HepG2 (cell line): ENCODE measurements at regions not wholly inside any gene's neighbourhood (a gene's known extent, or its start where the extent isn't known, plus 50 kb on each side); places are given as distances from the start of the nearest gene placed in this dataset.

Experiments used
- ATF1 ChIP-seq: IDR thresholded peaks from 2 replicates; pipeline ENCODE4 v1.6.1; 2016; ENCODE audit warnings: mild to moderate bottlenecking, control low read depth
- ATF3 ChIP-seq: sonication (generic); formaldehyde crosslinking; IDR thresholded peaks from 2 replicates; pipeline ENCODE4 v1.4.0; 2020; ENCODE audit warnings: missing genetic modification reagents
- DRAP1 ChIP-seq: IDR thresholded peaks from 2 replicates; pipeline ENCODE4 v1.6.1; 2016; ENCODE audit warnings: missing genetic modification reagents, missing compliant biosample characterization
- ELF3 ChIP-seq: IDR thresholded peaks from 2 replicates; pipeline ENCODE4 v1.6.1; 2016; ENCODE audit warnings: missing genetic modification reagents, missing compliant biosample characterization
- GATA4 ChIP-seq: sonication (generic); IDR thresholded peaks from 2 replicates; pipeline ENCODE4 v1.6.1; 2016; ENCODE audit warnings: antibody characterized with exemption, low read depth, borderline replicate concordance
- GZF1 ChIP-seq: sonication (generic); formaldehyde crosslinking; IDR thresholded peaks from 2 replicates; pipeline ENCODE4 v1.5.1; 2020; ENCODE audit warnings: mild to moderate bottlenecking, missing genetic modification reagents
- HNRNPLL ChIP-seq: fragments of 200-400 bp; formaldehyde crosslinking; IDR thresholded peaks from 2 replicates; pipeline ENCODE4 v1.6.1; 2017; ENCODE audit warnings: mild to moderate bottlenecking, low read depth, low read length; ENCODE audit not compliant: poor library complexity, severe bottlenecking
- JARID2 ChIP-seq: sonication (generic); formaldehyde crosslinking; IDR thresholded peaks from 2 replicates; pipeline ENCODE4 v1.8.1; 2023; ENCODE audit warnings: missing genetic modification reagents, inconsistent platforms; ENCODE audit not compliant: insufficient replicate concordance
- KLF15 ChIP-seq: sonication (generic); formaldehyde crosslinking; IDR thresholded peaks from 2 replicates; pipeline ENCODE4 v1.8.1; 2023; ENCODE audit warnings: borderline replicate concordance, mild to moderate bottlenecking, inconsistent platforms, missing genetic modification reagents, mixed read lengths
- NR2C2 ChIP-seq: sonication (generic); formaldehyde crosslinking; IDR thresholded peaks from 2 replicates; pipeline ENCODE4 v1.4.0; 2020; ENCODE audit warnings: missing genetic modification reagents, mild to moderate bottlenecking, moderate library complexity, borderline replicate concordance
- NR2F2 ChIP-seq: IDR thresholded peaks from 2 replicates; pipeline ENCODE4 v1.6.1; 2012; ENCODE audit warnings: low read depth, inconsistent platforms, borderline replicate concordance
- PAX8 ChIP-seq: sonication (generic); formaldehyde crosslinking; IDR thresholded peaks from 2 replicates; pipeline ENCODE4 v1.8.0; 2022; ENCODE audit warnings: mild to moderate bottlenecking, missing genetic modification reagents, borderline replicate concordance
- PLRG1 ChIP-seq: fragments of 450-650 bp; conservative IDR thresholded peaks from 2 replicates; pipeline ENCODE4 v1.6.1; 2016
- REST ChIP-seq, 2 experiments: IDR thresholded peaks; 2 replicates each; pipeline ENCODE4 v1.6.1; 2011 to 2012; ENCODE audit warnings: low read length in 2 of 2, borderline replicate concordance in 1 of 2, low read depth in 1 of 2, mild to moderate bottlenecking in 1 of 2, moderate library complexity in 1 of 2
- SCMH1 ChIP-seq: sonication (generic); formaldehyde crosslinking; IDR thresholded peaks from 2 replicates; pipeline ENCODE4 v1.9.0; 2021; ENCODE audit warnings: missing genetic modification reagents, mild to moderate bottlenecking, borderline replicate concordance
- ZBTB4 ChIP-seq: sonication (generic); formaldehyde crosslinking; IDR thresholded peaks from 2 replicates; pipeline ENCODE4 v1.4.0; 2020; ENCODE audit warnings: missing genetic modification reagents, mild to moderate bottlenecking, borderline replicate concordance
- ZMAT5 ChIP-seq: sonication (generic); formaldehyde crosslinking; IDR thresholded peaks from 2 replicates; pipeline ENCODE4 v1.5.0; 2020; ENCODE audit warnings: mild to moderate bottlenecking, low read depth, missing genetic modification reagents, borderline replicate concordance
- ZNF644 ChIP-seq: IDR thresholded peaks from 2 replicates; pipeline ENCODE4 v1.6.1; 2016; ENCODE audit warnings: low read depth
- ZNF770 ChIP-seq: sonication (generic); formaldehyde crosslinking; IDR thresholded peaks from 2 replicates; pipeline ENCODE4 v1.5.0; 2020; ENCODE audit warnings: mild to moderate bottlenecking, missing genetic modification reagents
- ZNF788 ChIP-seq: sonication (generic); formaldehyde crosslinking; IDR thresholded peaks from 2 replicates; pipeline ENCODE4 v1.5.0; 2020; ENCODE audit warnings: mild to moderate bottlenecking, missing genetic modification reagents, borderline replicate concordance

GRCh38 chr3:194269610-194270145 is 81.5 kb downstream of the CPN2 start (continued):
- TF ChIP-seq NR2C2 (CRISPR knock-in tag) (no peak), PLRG1 (no peak), ZNF644 (no peak), NR2F2 (no peak), KLF15 (CRISPR knock-in tag) (no peak), GZF1 (CRISPR knock-in tag) (no peak), PAX8 (CRISPR knock-in tag) (no peak), HNRNPLL (peak; percentile 17), ZNF770 (CRISPR knock-in tag) (no peak), ZBTB4 (CRISPR knock-in tag) (peak; percentile 22; the same call in 1 of the 2 replicates), ATF1 (CRISPR knock-in tag) (no peak), ELF3 (CRISPR knock-in tag) (peak; percentile 35), ZMAT5 (CRISPR knock-in tag) (no peak), DRAP1 (CRISPR knock-in tag) (no peak), GATA4 (no peak), ATF3 (CRISPR knock-in tag) (no peak), SCMH1 (CRISPR knock-in tag) (no peak), REST (IDR thresholded peaks at IDR 0.05; ENCODE audit: borderline replicate concordance in 1 of 2, low read depth in 1 of 2, low read length in 2 of 2) (no peak), JARID2 (no peak), ZNF788 (CRISPR knock-in tag) (no peak)
